Heart left ventricle (tissue), 16 donors: ENCODE measurements at regions not wholly inside any gene's neighbourhood (a gene's known extent, or its start where the extent isn't known, plus 50 kb on each side); places are given as distances from the start of the nearest gene placed in this dataset.

Source experiments
- ATAC-seq, 4 donors: fragments of 200-7000 bp; cut with Tn5 transposase; one replicate each; pipeline ENCODE4 v1.9.1; 2020 to 2022; ENCODE audit warnings: moderate library complexity in 4 of 4, mild to moderate bottlenecking in 3 of 4, moderate number of reproducible peaks in 1 of 4
- DNase-seq, 5 donors: peaks; one replicate each; pipeline ENCODE4 v3.0.0-alpha.2; 2020
- H3K27ac ChIP-seq, 12 donors: fragments of 200-600 bp; sonication (generic) in 4 of 12; one replicate each; pipeline versions ENCODE4 v1.5.0 to v1.8.0; 2016 to 2022; ENCODE audit warnings: mild to moderate bottlenecking in 2 of 12
- H3K27me3 ChIP-seq, 9 donors: fragments of 200-600 bp; sonication (generic) in 2 of 9; one replicate each; pipeline versions ENCODE4 v1.5.1 to v1.8.0; 2016 to 2022; ENCODE audit warnings: mild to moderate bottlenecking in 3 of 9
- H3K36me3 ChIP-seq, 9 donors: fragments of 200-600 bp; sonication (generic) in 2 of 9; one replicate each; pipeline versions ENCODE4 v1.5.0 to v1.8.0; 2018 to 2022; ENCODE audit warnings: mild to moderate bottlenecking in 2 of 9
- H3K4me1 ChIP-seq, 12 donors: fragments of 200-600 bp; sonication (generic) in 4 of 12; one replicate each; pipeline versions ENCODE4 v1.5.0 to v1.8.0; 2016 to 2022; ENCODE audit warnings: mild to moderate bottlenecking in 3 of 12
- H3K4me3 ChIP-seq, 12 donors: fragments of 200-600 bp; sonication (generic) in 4 of 12; one replicate each; pipeline versions ENCODE4 v1.5.0 to v1.8.0; 2017 to 2022; ENCODE audit warnings: mild to moderate bottlenecking in 9 of 12, moderate library complexity in 4 of 12
- H3K9me3 ChIP-seq, 12 donors: fragments of 200-600 bp; sonication (generic) in 4 of 12; one replicate each; pipeline versions ENCODE4 v1.5.0 to v1.8.0; 2016 to 2022; ENCODE audit warnings: mild to moderate bottlenecking in 1 of 12
- CTCF ChIP-seq, 12 donors: fragments of 200-600 bp; sonication (generic) in 4 of 12; IDR thresholded peaks; one replicate each; pipeline versions ENCODE4 v1.5.0 to v1.8.0; 2018 to 2022; ENCODE audit warnings: antibody characterized with exemption in 12 of 12, mild to moderate bottlenecking in 5 of 12
- POLR2A ChIP-seq, 2 donors: fragments of 450-650 bp; IDR thresholded peaks; one replicate each; pipeline ENCODE4 v1.6.1; 2017; ENCODE audit warnings: antibody characterized with exemption in 2 of 2, mild to moderate bottlenecking in 2 of 2, moderate library complexity in 2 of 2
- WGBS, 4 donors: extraction: QIAGEN DNeasy Blood & Tissue Kit in 2 of 4; methylation state at CpG; one replicate each; pipeline versions ENCODE4 v1.1.5 to v1.1.7; 2013 to 2018; 5-methylcytosine and 5-hydroxymethylcytosine counted together
- intact Hi-C, 10 donors: fragments of 100-400 bp; cut with DNase I; formaldehyde crosslinking; loops; one replicate each; pipeline versions ENCODE4 v1.11.1 to v1.14.2; 2022
- donor health status: ischemic (EF 13 %, LVEDD 7.1; RV severe dilation, severe dysfunction).
- donor health status: healthy with polysubstance abuse.
- donor health status: DM: no; HTN: yes; CAD: no.
- donor health status: DM: no; HTN: no; CAD: no.
- donor health status: ischemic (EF 25% LVEDD 6.9; RV normal size, moderate dysfunction).
- donor health status: ischemic (EF 25% LVEDD 5.7; RV mildly dilated, moderate dysfunction).
- donor health status: healthy.
- donor health status: DM: yes; HTN: yes; CAD: no.
- donor health status: ischemic (EF 35%, LVEDD 5.7; RV mildly dilated, moderate dysfunction).
- donor health status: nonischemic (EF 11% LVEDD 7.7; RV severe dilation, severe dysfunction).
- donor health status: DM: yes; HTN: yes; CAD: no.
- donor health status: PGD.
- donor health status: ischemic (EF 29% LVEDD 5.4; RV normal size, mild dysfunction).
- donor health status: nonischemic (EF 23%, LVEDD 6.1; RV moderate dilation, normal function).

GRCh38 chr11:97309291-97309690 is 919.5 kb downstream of the JRKL start:
- ATAC-seq (no peak), DNase-seq (no peak)
- intact Hi-C loops: no loop called here
- Histone ChIP-seq H3K27ac (no peak overlapping the region), H3K36me3 (no peaks in the 10 kb centered on the region), H3K4me1 (no peaks in the 10 kb centered on the region), H3K27me3 (no peaks in the 10 kb centered on the region), H3K4me3 (no peak overlapping the region), H3K9me3 (no peaks in the 10 kb centered on the region)
- WGBS, 4 donors: 75 to 85% (median 80%) methylated on average over 2 of the region's 2 CpGs
- no peak for TF ChIP-seq CTCF (IDR thresholded peaks at IDR 0.05)
- no peak for TF ChIP-seq POLR2A (IDR thresholded peaks at IDR 0.05)

- Histone ChIP-seq H3K4me1 (no peaks in the 10 kb centered on the region), H3K27me3 (no peaks in the 10 kb centered on the region), H3K36me3 (no peaks in the 10 kb centered on the region), H3K27ac (no peak overlapping the region), H3K4me3 (no peak overlapping the region), H3K9me3 (peaks cover 0 to 17% (median 4%) of the 10 kb centered on the region in 12 donors)
- intact Hi-C loops: no loop called here
- 45 to 75% (median 71%) methylated on average over 2 of the region's 2 CpGs for WGBS, 4 donors
- no peak for DNase-seq
- ATAC-seq: no peak
- TF ChIP-seq CTCF (IDR thresholded peaks at IDR 0.05): no peak
- TF ChIP-seq POLR2A (IDR thresholded peaks at IDR 0.05): no peak
These were observed 935.9 kb downstream of the JRKL start for GRCh38 chr11:97325693-97326092.

GRCh38 chr11:97332271-97332670 is 942.5 kb downstream of the JRKL start:
- WGBS, 4 donors: 67 to 80% (median 71%) methylated on average over 2 of the region's 2 CpGs
- DNase-seq (no peak), ATAC-seq (no peak)
- H3K9me3 ChIP-seq: no peaks in the 10 kb centered on the region
- TF ChIP-seq CTCF (IDR thresholded peaks at IDR 0.05) (no peak), POLR2A (IDR thresholded peaks at IDR 0.05) (no peak)
- no peaks in the 10 kb centered on the region for H3K27me3 ChIP-seq
- intact Hi-C loops: no loop called here
- no peaks in the 10 kb centered on the region for H3K4me1 ChIP-seq
- H3K36me3 ChIP-seq: no peaks in the 10 kb centered on the region
- H3K27ac ChIP-seq: no peak overlapping the region
- H3K4me3 ChIP-seq: no peak overlapping the region

- TF ChIP-seq CTCF (IDR thresholded peaks at IDR 0.05) (no peak), POLR2A (IDR thresholded peaks at IDR 0.05) (no peak)
- no peak overlapping the region for H3K4me3 ChIP-seq
- 84 to 87% (median 86%) methylated on average over 4 of the region's 4 CpGs for WGBS, 4 donors
- no peak for DNase-seq
- no peak for ATAC-seq
- H3K27me3 ChIP-seq: no peaks in the 10 kb centered on the region
- intact Hi-C loops: no loop called here
- H3K27ac ChIP-seq: no peak overlapping the region
- no peaks in the 10 kb centered on the region for H3K4me1 ChIP-seq
- H3K9me3 ChIP-seq: no peaks in the 10 kb centered on the region
- no peaks in the 10 kb centered on the region for H3K36me3 ChIP-seq
These were observed 946.3 kb downstream of the JRKL start for GRCh38 chr11:97336064-97336463.
